ENCODE measurements at regions not wholly inside any gene's neighbourhood (a gene's known extent, or its start where the extent isn't known, plus 50 kb on each side); places are given as distances from the start of the nearest gene placed in this dataset.

GRCh38 chr4:81974523-81974922, 399.3 kb downstream of the HNRNPD start:
- in situ Hi-C loops (cut with HindIII; ENCODE audit: low sequenced_read_pairs) = no loop called here
- no peak overlapping the region for H3K4me3 ChIP-seq (ENCODE audit: low read depth, low read length)
- no peak for TF ChIP-seq CTCF (IDR thresholded peaks at IDR 0.05; ENCODE audit: low read depth, low read length, missing control alignments)
- no peak for DNase-seq (ENCODE audit: low read depth)

- no peak overlapping the region for H3K4me3 ChIP-seq (ENCODE audit: low read depth, low read length)
- no peak for DNase-seq (ENCODE audit: low read depth)
- in situ Hi-C loops (cut with HindIII; ENCODE audit: low sequenced_read_pairs) = no loop called here
- TF ChIP-seq CTCF (IDR thresholded peaks at IDR 0.05; ENCODE audit: low read depth, low read length, missing control alignments) = no peak
Measured at GRCh38 chr4:81971637-81972381, 402.0 kb downstream of the HNRNPD start.

GRCh38 chr4:81971061-81971460, 402.7 kb downstream of the HNRNPD start:
- H3K4me3 ChIP-seq (ENCODE audit: low read depth, low read length) = no peak overlapping the region
- in situ Hi-C loops (cut with HindIII; ENCODE audit: low sequenced_read_pairs) = no loop called here
- TF ChIP-seq CTCF (IDR thresholded peaks at IDR 0.05; ENCODE audit: low read depth, low read length, missing control alignments) = no peak
- no peak for DNase-seq (ENCODE audit: low read depth)

GRCh38 chr4:81970454-81970853, 403.3 kb downstream of the HNRNPD start:
- in situ Hi-C loops (cut with HindIII; ENCODE audit: low sequenced_read_pairs) = no loop called here
- H3K4me3 ChIP-seq (ENCODE audit: low read depth, low read length) = no peak overlapping the region
- no peak for TF ChIP-seq CTCF (IDR thresholded peaks at IDR 0.05; ENCODE audit: low read depth, low read length, missing control alignments)
- no peak for DNase-seq (ENCODE audit: low read depth)

GRCh38 chr4:81966676-81967075, 407.1 kb downstream of the HNRNPD start:
- no peak for DNase-seq (ENCODE audit: low read depth)
- in situ Hi-C loops (cut with HindIII; ENCODE audit: low sequenced_read_pairs) = no loop called here
- no peak for TF ChIP-seq CTCF (IDR thresholded peaks at IDR 0.05; ENCODE audit: low read depth, low read length, missing control alignments)
- H3K4me3 ChIP-seq (ENCODE audit: low read depth, low read length) = no peak overlapping the region

- no peak overlapping the region for H3K4me3 ChIP-seq (ENCODE audit: low read depth, low read length)
- in situ Hi-C loops (cut with HindIII; ENCODE audit: low sequenced_read_pairs) = no loop called here
- no peak for DNase-seq (ENCODE audit: low read depth)
- no peak for TF ChIP-seq CTCF (IDR thresholded peaks at IDR 0.05; ENCODE audit: low read depth, low read length, missing control alignments)
Measured at GRCh38 chr4:81965911-81966310, 407.9 kb downstream of the HNRNPD start.
